Esophagus squamous epithelium (tissue), 4 donors: ENCODE measurements at regions not wholly inside any gene's neighbourhood (a gene's known extent, or its start where the extent isn't known, plus 50 kb on each side); places are given as distances from the start of the nearest gene placed in this dataset.

ENCODE experiments used
- POLR2A ChIP-seq, 4 donors: fragments of 450-650 bp; IDR thresholded peaks; one replicate each; pipeline ENCODE4 v1.6.1; 2017; ENCODE audit warnings: antibody characterized with exemption in 4 of 4, mild to moderate bottlenecking in 4 of 4, moderate library complexity in 3 of 4
- TF ChIP-seq, protein P1 (sequence below), 6 experiments: fragments of 450-650 bp in 4 of 6; fragments of 200-600 bp in 2 of 6; sonication (generic) in 2 of 6; IDR thresholded peaks; one replicate each; pipeline ENCODE4 v1.5.1; 2016 to 2019; ENCODE audit warnings: antibody characterized with exemption in 6 of 6, mild to moderate bottlenecking in 4 of 6, moderate library complexity in 4 of 6

DNA sequence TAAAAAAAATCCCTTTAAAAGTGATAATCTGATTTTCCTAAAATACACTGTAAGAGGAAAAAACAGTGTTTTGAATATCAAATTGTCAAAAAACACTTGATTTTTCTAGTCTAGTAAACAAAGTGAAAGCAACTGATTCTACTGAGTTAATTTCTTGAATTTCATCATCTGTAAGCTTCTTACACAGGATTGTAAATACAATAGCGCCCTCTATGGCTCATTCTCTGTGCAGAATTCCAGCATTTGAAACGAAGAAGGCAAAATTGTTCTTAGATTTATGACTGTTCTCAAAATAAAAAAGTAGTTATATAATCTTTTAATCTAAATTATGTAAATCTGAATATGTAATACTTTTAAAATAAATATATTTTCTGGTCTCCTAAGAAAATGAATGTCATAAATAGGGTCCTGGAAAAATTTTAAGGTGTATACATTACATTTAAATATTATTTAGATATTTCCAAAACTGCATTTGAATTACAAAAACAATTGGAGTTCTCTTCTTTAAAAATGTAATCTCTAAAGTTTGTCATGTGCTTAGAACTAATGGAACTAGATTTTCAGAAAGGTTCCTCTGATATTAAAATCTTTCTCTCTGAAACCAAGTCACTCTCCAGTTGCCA is 176.9 kb upstream of the MC4R start:
- TF ChIP-seq, protein P1, sequence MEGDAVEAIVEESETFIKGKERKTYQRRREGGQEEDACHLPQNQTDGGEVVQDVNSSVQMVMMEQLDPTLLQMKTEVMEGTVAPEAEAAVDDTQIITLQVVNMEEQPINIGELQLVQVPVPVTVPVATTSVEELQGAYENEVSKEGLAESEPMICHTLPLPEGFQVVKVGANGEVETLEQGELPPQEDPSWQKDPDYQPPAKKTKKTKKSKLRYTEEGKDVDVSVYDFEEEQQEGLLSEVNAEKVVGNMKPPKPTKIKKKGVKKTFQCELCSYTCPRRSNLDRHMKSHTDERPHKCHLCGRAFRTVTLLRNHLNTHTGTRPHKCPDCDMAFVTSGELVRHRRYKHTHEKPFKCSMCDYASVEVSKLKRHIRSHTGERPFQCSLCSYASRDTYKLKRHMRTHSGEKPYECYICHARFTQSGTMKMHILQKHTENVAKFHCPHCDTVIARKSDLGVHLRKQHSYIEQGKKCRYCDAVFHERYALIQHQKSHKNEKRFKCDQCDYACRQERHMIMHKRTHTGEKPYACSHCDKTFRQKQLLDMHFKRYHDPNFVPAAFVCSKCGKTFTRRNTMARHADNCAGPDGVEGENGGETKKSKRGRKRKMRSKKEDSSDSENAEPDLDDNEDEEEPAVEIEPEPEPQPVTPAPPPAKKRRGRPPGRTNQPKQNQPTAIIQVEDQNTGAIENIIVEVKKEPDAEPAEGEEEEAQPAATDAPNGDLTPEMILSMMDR (IDR thresholded peaks at IDR 0.05), result peak; percentile 41 to 82 (median 64)
- TF ChIP-seq POLR2A (IDR thresholded peaks at IDR 0.05), result no peak
